RWPE1 (cell line): ENCODE measurements at regions not wholly inside any gene's neighbourhood (a gene's known extent, or its start where the extent isn't known, plus 50 kb on each side); places are given as distances from the start of the nearest gene placed in this dataset.

Source experiments
- CTCF ChIA-PET: fragments of 350-600 bp; sonication (Branson Sonifier 250); formaldehyde crosslinking; extraction: SDS; loops from one replicate; lab custom pipeline; 2021; lab: Yijun Ruan, JAX
- POLR2A ChIA-PET: fragments of 400-600 bp; formaldehyde crosslinking; extraction: SDS; loops from one replicate; lab custom pipeline; 2020; ENCODE audit warnings: antibody characterized with exemption; ENCODE audit not compliant: low non-redundant PET; lab: Yijun Ruan, JAX
- DNase-seq: peaks from one replicate; pipeline ENCODE4 v3.0.0; 2012; ENCODE audit warnings: low spot score
- H3K27ac ChIP-seq: fragments of 450-650 bp; 2 replicates; pipeline ENCODE4 v1.5.1; 2017
- CTCF ChIP-seq: fragments of 450-650 bp; conservative IDR thresholded peaks from 2 replicates; pipeline ENCODE4 v1.5.1; 2017; ENCODE audit warnings: low read depth, mild to moderate bottlenecking

- no peak overlapping the region for H3K27ac ChIP-seq
- DNase-seq = no peak
- ChIA-PET POLR2A (no interaction called here), CTCF (interaction anchor here (0.9 kb wide), 1 partner anchor 14 kb away, joined by 6 read pairs; no protein-coding TSS in a partner anchor)
- no peak for TF ChIP-seq CTCF
Measured at GRCh38 chr2:12605936-12606335, 110.8 kb upstream of the TRIB2 start.

- CTCF ChIA-PET = interaction anchor here (0.5 to 0.9 kb wide), 3 partner anchors 14 to 302 kb away, joined by 3 to 6 read pairs (median 3); no protein-coding TSS in a partner anchor
- H3K27ac ChIP-seq = no peak overlapping the region
- DNase-seq = no peak
- POLR2A ChIA-PET = no interaction called here
- no peak for TF ChIP-seq CTCF
Measured at GRCh38 chr2:12606472-12607000, 110.2 kb upstream of the TRIB2 start.

- CTCF ChIA-PET = no interaction called here
- DNase-seq = no peak
- POLR2A ChIA-PET = no interaction called here
- no peak for TF ChIP-seq CTCF
- H3K27ac ChIP-seq = no peak overlapping the region
Measured at GRCh38 chr2:12607971-12608370, 108.8 kb upstream of the TRIB2 start.

GRCh38 chr2:12610314-12610713, 106.4 kb upstream of the TRIB2 start:
- no peak overlapping the region for H3K27ac ChIP-seq
- no peak for DNase-seq
- ChIA-PET POLR2A (no interaction called here), CTCF (no interaction called here)
- TF ChIP-seq CTCF = no peak

- no peak overlapping the region for H3K27ac ChIP-seq
- POLR2A ChIA-PET = no interaction called here
- no peak for TF ChIP-seq CTCF
- DNase-seq = no peak
- CTCF ChIA-PET = no interaction called here
Measured at GRCh38 chr2:12612168-12612567, 104.6 kb upstream of the TRIB2 start.

GRCh38 chr2:12612671-12613070, 104.1 kb upstream of the TRIB2 start:
- POLR2A ChIA-PET = no interaction called here
- TF ChIP-seq CTCF = no peak
- H3K27ac ChIP-seq = no peak overlapping the region
- CTCF ChIA-PET = no interaction called here
- no peak for DNase-seq
